ENCODE measurements at regions not wholly inside any gene's neighbourhood (a gene's known extent, or its start where the extent isn't known, plus 50 kb on each side); places are given as distances from the start of the nearest gene placed in this dataset.

DNA sequence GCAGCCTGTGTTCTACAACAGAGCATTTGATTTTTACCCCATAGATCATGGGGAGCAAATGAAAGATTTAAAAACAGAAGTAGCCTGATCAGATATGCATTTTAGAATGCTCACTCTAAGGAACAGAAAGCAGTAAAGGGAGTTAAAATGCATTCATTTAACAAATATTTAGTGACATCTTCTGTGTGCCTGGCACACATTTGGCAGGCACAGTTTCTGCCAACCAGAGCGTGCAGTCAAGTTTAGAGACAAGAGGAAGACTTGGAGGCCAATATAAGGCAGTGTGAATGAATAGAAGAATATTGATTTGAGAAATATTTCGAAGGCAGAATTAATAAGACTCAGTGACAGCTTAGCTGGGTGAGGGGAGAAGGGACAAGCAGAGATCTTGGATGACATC is 210.1 kb downstream of the KDR start:
- TF ChIP-seq POLR2A (IDR thresholded peaks at IDR 0.05) (no peak), CTCF (IDR thresholded peaks at IDR 0.05) (no peak)
- no peaks in the 10 kb centered on the region for H3K27me3 ChIP-seq
- WGBS, 2 donors = 78 to 81% methylated on average over 2 of the region's 2 CpGs
- no peak overlapping the region for H3K4me3 ChIP-seq (replicated peaks in 1 of 3)
- no peaks in the 10 kb centered on the region for H3K36me3 ChIP-seq
- H3K9me3 ChIP-seq = no peaks in the 10 kb centered on the region
- intact Hi-C loops (cut with DNase I) = no loop called here
- DNase-seq = no peak
- peaks cover 0 to 9% of the 10 kb centered on the region in 2 donors for H3K4me1 ChIP-seq
- no peak overlapping the region for H3K27ac ChIP-seq

- TF ChIP-seq POLR2A (IDR thresholded peaks at IDR 0.05) (no peak), CTCF (IDR thresholded peaks at IDR 0.05) (no peak)
- intact Hi-C loops (cut with DNase I) = no loop called here
- Histone ChIP-seq H3K27ac (no peak overlapping the region), H3K36me3 (no peaks in the 10 kb centered on the region), H3K27me3 (no peaks in the 10 kb centered on the region), H3K4me3 (replicated peaks in 1 of 3) (no peak overlapping the region), H3K9me3 (no peaks in the 10 kb centered on the region), H3K4me1 (peaks cover 0 to 9% of the 10 kb centered on the region in 2 donors)
- no peak for DNase-seq
- 58 to 60% methylated on average over 2 of the region's 2 CpGs for WGBS, 2 donors
Observed at GRCh38 chr4:54914781-54915180, 210.6 kb downstream of the KDR start.

DNA sequence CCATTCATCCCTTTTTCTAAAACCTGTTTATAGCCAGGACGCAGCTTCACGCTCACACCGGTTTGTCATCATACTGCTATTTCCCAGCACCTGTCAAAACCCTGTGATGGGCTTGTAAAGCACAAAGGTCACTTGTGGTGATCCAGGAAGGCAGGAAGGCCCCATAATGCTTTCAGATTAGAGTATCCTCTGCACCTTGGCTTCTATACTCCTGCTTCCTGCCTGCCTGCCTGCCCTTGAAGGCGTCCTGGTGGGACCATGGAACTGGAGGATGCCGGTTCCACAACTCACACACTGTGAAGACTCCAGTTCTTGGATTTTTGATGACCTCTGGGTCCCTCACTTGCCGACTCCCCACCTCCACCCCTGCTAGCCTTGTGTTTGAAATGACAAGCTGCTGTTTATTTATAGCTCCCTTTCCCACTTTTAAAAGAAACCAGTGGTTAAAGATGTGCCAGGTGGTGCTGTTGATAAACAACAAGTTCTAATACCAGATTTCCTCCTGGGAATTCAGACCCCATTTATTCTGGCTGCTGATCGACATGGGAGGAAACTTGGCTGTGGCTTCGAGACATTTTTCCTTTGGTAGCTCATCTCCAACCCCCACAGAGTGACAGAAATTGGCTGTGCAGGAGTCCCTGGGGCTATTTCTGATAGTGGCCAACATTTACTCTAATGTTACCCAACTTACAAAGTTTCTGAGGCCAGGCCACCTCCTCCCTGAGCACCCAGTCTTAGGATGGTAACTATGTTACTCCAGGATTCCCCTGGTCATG is 211.5 kb downstream of the KDR start:
- H3K4me1 ChIP-seq = peaks cover 0 to 9% of the 10 kb centered on the region in 2 donors
- no peaks in the 10 kb centered on the region for H3K9me3 ChIP-seq
- no peaks in the 10 kb centered on the region for H3K27me3 ChIP-seq
- H3K4me3 ChIP-seq (replicated peaks in 1 of 3) = no peak overlapping the region
- WGBS, 2 donors = 67 to 74% methylated on average over 8 of the region's 8 CpGs
- no peak overlapping the region for H3K27ac ChIP-seq
- no peak for DNase-seq
- no peak for TF ChIP-seq POLR2A (IDR thresholded peaks at IDR 0.05)
- TF ChIP-seq CTCF (IDR thresholded peaks at IDR 0.05) = no peak
- intact Hi-C loops (cut with DNase I) = no loop called here
- H3K36me3 ChIP-seq = no peaks in the 10 kb centered on the region

- no peaks in the 10 kb centered on the region for H3K27me3 ChIP-seq
- WGBS, 2 donors = 88 to 92% methylated on average over 3 of the region's 3 CpGs
- no peak overlapping the region for H3K27ac ChIP-seq
- TF ChIP-seq POLR2A (IDR thresholded peaks at IDR 0.05) = no peak
- TF ChIP-seq CTCF (IDR thresholded peaks at IDR 0.05) = no peak
- no peaks in the 10 kb centered on the region for H3K36me3 ChIP-seq
- no peak overlapping the region for H3K4me3 ChIP-seq (replicated peaks in 1 of 3)
- intact Hi-C loops (cut with DNase I) = no loop called here
- H3K9me3 ChIP-seq = no peaks in the 10 kb centered on the region
- no peak for DNase-seq
- H3K4me1 ChIP-seq = peaks cover 0 to 9% of the 10 kb centered on the region in 2 donors
Observed at GRCh38 chr4:54912155-54912554, 213.2 kb downstream of the KDR start.

DNA sequence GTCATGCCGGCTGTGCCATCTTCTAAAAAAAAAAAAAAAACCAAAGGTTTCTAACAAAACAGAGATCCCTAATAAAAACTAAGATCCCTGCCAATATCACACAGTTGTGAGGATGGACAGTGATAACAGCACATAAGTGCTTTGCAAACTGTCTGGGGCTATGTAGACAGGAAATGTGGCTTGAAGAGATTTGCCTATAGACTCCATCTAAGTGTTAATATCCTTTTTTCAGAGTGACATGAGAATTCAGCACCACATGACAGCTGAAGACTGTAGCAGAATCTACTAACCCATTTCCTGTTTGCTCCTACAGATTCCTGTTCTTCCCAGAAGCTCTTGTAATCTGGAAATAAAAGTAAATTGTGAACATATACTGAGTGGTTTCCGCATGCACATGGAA is 215.4 kb downstream of the KDR start:
- WGBS, 2 donors = 86 to 87% methylated on average over 2 of the region's 2 CpGs
- intact Hi-C loops (cut with DNase I) = no loop called here

More for the DNA sequence above, 215.4 kb downstream of the KDR start:
- no peaks in the 10 kb centered on the region for H3K9me3 ChIP-seq
- TF ChIP-seq POLR2A (IDR thresholded peaks at IDR 0.05) (no peak), CTCF (IDR thresholded peaks at IDR 0.05) (no peak)
- no peaks in the 10 kb centered on the region for H3K27me3 ChIP-seq
- no peak for DNase-seq
- H3K4me1 ChIP-seq = peaks cover 0 to 9% of the 10 kb centered on the region in 2 donors
- H3K36me3 ChIP-seq = no peaks in the 10 kb centered on the region
- H3K27ac ChIP-seq = no peak overlapping the region
- H3K4me3 ChIP-seq (replicated peaks in 1 of 3) = no peak overlapping the region
